ENCODE measurements at regions not wholly inside any gene's neighbourhood (a gene's known extent, or its start where the extent isn't known, plus 50 kb on each side); places are given as distances from the start of the nearest gene placed in this dataset.
"Not testable (repeated sequence)": the region's sequence is repeated elsewhere in the genome, so short reads cannot be mapped to it uniquely, and the experiment has no call there.

- no peak for DNase-seq
These were observed 1415.2 kb downstream of the GATA3 start for GRCh38 chr10:9469663-9470205.

GRCh38 chr10:9470581-9470980, 1416.1 kb downstream of the GATA3 start:
- no peak for DNase-seq

GRCh38 chr10:9501944-9502343, 1447.5 kb downstream of the GATA3 start:
- no peak for DNase-seq

GRCh38 chr10:9504227-9504626, 1449.7 kb downstream of the GATA3 start:
- DNase-seq, result no peak

- no peak for DNase-seq
These were observed 1451.1 kb downstream of the GATA3 start for GRCh38 chr10:9505546-9505945.

GRCh38 chr10:9508606-9509005, 1454.1 kb downstream of the GATA3 start:
- no peak for DNase-seq

GRCh38 chr10:9510626-9511025, 1456.1 kb downstream of the GATA3 start:
- no peak for DNase-seq

- no peak for DNase-seq
These were observed 1461.4 kb downstream of the GATA3 start for GRCh38 chr10:9515922-9516321.

GRCh38 chr10:9535744-9536143, 1481.3 kb downstream of the GATA3 start:
- no peak for DNase-seq

- no peak for DNase-seq
These were observed 1472.6 kb upstream of the CELF2 start for GRCh38 chr10:9545073-9545472.

GRCh38 chr10:9547936-9548904, 1469.5 kb upstream of the CELF2 start:
- DNase-seq, result no peak

GRCh38 chr10:9550810-9551209, 1466.9 kb upstream of the CELF2 start:
- no peak for DNase-seq

- no peak for DNase-seq
These were observed 1463.4 kb upstream of the CELF2 start for GRCh38 chr10:9554321-9554720.

- DNase-seq, result no peak
These were observed 1456.7 kb upstream of the CELF2 start for GRCh38 chr10:9560976-9561375.

- no peak for DNase-seq
These were observed 1455.7 kb upstream of the CELF2 start for GRCh38 chr10:9561821-9562505.

- DNase-seq, result no peak
These were observed 1439.9 kb upstream of the CELF2 start for GRCh38 chr10:9577746-9578145.

GRCh38 chr10:9579110-9579705, 1438.5 kb upstream of the CELF2 start:
- no peak for DNase-seq

- DNase-seq, result not testable (repeated sequence)
These were observed 1434.9 kb upstream of the CELF2 start for GRCh38 chr10:9582803-9583202.

- no peak for DNase-seq
These were observed 1421.2 kb upstream of the CELF2 start for GRCh38 chr10:9596368-9596920.

GRCh38 chr10:9602998-9603397, 1414.7 kb upstream of the CELF2 start:
- DNase-seq, result no peak

GRCh38 chr10:9603972-9604371, 1413.7 kb upstream of the CELF2 start:
- DNase-seq, result no peak

- no peak for DNase-seq
These were observed 1412.4 kb upstream of the CELF2 start for GRCh38 chr10:9605231-9605630.

GRCh38 chr10:9608602-9609001, 1409.1 kb upstream of the CELF2 start:
- no peak for DNase-seq

Measured in CD4-positive, alpha-beta T cell treated with Interleukin-17A for 4 hours (primary cell).